Psoas muscle (tissue), 7 donors: ENCODE measurements at regions not wholly inside any gene's neighbourhood (a gene's known extent, or its start where the extent isn't known, plus 50 kb on each side); places are given as distances from the start of the nearest gene placed in this dataset.
"Not testable (repeated sequence)": the region's sequence is repeated elsewhere in the genome, so short reads cannot be mapped to it uniquely, and the experiment has no call there.

Experiments used
- ATAC-seq, 4 donors: fragments of 200-7000 bp; cut with Tn5 transposase; one replicate each; pipeline ENCODE4 v1.9.1; 2020; ENCODE audit warnings: moderate library complexity in 3 of 4, mild to moderate bottlenecking in 2 of 4
- DNase-seq, 2 donors: peaks; one replicate each; pipeline ENCODE4 v3.0.0-alpha.2; 2020
- H3K27ac ChIP-seq: fragments of 200-600 bp; one replicate; pipeline ENCODE4 v1.8.0; 2022
- H3K27me3 ChIP-seq, 3 donors: fragments of 200-600 bp in 1 of 3; one replicate each; pipeline versions ENCODE4 v1.6.1 to v1.8.0; 2013 to 2022; ENCODE audit warnings: low read length in 2 of 3, mild to moderate bottlenecking in 2 of 3, moderate library complexity in 1 of 3; ENCODE audit not compliant: insufficient read depth in 3 of 3
- H3K36me3 ChIP-seq, 2 donors: fragments of 200-600 bp in 1 of 2; one replicate each; pipeline versions ENCODE4 v1.6.1 to v1.8.0; 2013 to 2022; ENCODE audit warnings: low read depth in 1 of 2, mild to moderate bottlenecking in 1 of 2, moderate library complexity in 1 of 2; ENCODE audit not compliant: insufficient read depth in 1 of 2
- H3K4me1 ChIP-seq: fragments of 200-600 bp; one replicate; pipeline ENCODE4 v1.8.0; 2022
- H3K4me3 ChIP-seq: fragments of 200-600 bp; one replicate; pipeline ENCODE4 v1.8.0; 2022; ENCODE audit warnings: mild to moderate bottlenecking
- H3K9me3 ChIP-seq: fragments of 200-600 bp; one replicate; pipeline ENCODE4 v1.8.0; 2022
- WGBS, 3 donors: extraction: QIAGEN DNeasy Blood & Tissue Kit; methylation state at CpG; one replicate each; pipeline versions ENCODE4 v1.1.6 to v1.1.7; 2013; 5-methylcytosine and 5-hydroxymethylcytosine counted together
- intact Hi-C, 2 donors: fragments of 100-400 bp; cut with DNase I; formaldehyde crosslinking; loops; one replicate each; pipeline versions ENCODE4 v1.11.0 to v1.14.2; 2022
- TF ChIP-seq, protein P1 (sequence below): fragments of 200-600 bp; IDR thresholded peaks from one replicate; pipeline ENCODE4 v1.8.0; 2022; ENCODE audit warnings: antibody characterized with exemption
- donor health status: healthy with polysubstance abuse.
- donor health status: DM: no; HTN: no; CAD: no; lungs with moderate emphysema.
- donor health status: Bipolar disorder and iron deficiency.
- donor health status: healthy.
- donor health status: DM: yes; HTN: yes; CAD: no.
- donor health status: DM: no; HTN: no; CAD: no.
- donor health status: DM: yes; HTN: yes; CAD: no.

DNA sequence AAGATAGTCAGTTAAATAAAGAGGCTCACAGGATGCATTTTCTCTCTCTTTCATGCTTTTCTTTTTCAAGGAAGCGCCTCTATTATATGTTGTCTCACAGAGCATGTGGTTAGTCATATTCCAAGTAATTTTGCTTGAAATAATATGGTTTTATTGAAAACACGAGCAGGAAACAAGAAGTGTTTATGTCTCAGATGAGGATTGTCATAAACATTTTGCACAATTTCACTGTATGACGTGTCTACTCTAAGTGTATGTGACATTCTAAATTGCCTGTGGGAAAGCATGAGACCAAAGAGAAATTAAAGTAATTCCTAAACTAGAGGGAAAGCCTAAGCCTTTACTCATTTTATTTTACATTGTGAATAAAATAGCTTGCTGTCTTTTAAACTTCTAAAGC is 818.6 kb downstream of the EPHA3 start:
- H3K9me3 ChIP-seq, result peaks cover 4% of the 10 kb centered on the region
- H3K27ac ChIP-seq, result no peak overlapping the region
- H3K4me1 ChIP-seq, result no peaks in the 10 kb centered on the region
- no peaks in the 10 kb centered on the region for H3K36me3 ChIP-seq
- DNase-seq (no peak), ATAC-seq (no peak)
- H3K4me3 ChIP-seq, result no peak overlapping the region
- 79 to 81% (median 80%) methylated on average over 3 of the region's 3 CpGs for WGBS, 3 donors
- TF ChIP-seq, protein P1, sequence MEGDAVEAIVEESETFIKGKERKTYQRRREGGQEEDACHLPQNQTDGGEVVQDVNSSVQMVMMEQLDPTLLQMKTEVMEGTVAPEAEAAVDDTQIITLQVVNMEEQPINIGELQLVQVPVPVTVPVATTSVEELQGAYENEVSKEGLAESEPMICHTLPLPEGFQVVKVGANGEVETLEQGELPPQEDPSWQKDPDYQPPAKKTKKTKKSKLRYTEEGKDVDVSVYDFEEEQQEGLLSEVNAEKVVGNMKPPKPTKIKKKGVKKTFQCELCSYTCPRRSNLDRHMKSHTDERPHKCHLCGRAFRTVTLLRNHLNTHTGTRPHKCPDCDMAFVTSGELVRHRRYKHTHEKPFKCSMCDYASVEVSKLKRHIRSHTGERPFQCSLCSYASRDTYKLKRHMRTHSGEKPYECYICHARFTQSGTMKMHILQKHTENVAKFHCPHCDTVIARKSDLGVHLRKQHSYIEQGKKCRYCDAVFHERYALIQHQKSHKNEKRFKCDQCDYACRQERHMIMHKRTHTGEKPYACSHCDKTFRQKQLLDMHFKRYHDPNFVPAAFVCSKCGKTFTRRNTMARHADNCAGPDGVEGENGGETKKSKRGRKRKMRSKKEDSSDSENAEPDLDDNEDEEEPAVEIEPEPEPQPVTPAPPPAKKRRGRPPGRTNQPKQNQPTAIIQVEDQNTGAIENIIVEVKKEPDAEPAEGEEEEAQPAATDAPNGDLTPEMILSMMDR, result no peak
- intact Hi-C loops, result no loop called here
- H3K27me3 ChIP-seq, result no peaks in the 10 kb centered on the region

DNA sequence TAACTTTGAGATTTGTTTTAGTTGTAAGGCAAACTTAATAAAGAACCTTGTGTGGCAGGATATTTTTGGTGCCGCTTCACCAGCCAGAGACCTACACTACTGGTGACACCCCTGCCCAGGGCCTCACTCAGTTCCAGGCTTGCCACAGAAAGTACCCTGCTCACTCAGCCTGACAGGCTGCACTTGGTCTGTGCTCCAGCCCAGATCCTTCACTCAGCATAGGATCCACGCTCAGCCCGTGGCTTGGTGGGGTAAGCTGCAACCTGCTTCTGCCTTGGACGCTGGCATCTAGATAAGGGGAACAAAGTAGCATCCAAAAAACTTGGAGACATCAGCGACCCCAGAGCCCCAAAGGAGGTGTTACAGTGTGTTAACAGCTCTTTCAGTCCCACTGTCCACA is 825.5 kb downstream of the EPHA3 start:
- no peaks in the 10 kb centered on the region for H3K36me3 ChIP-seq
- H3K4me3 ChIP-seq, result no peak overlapping the region
- no peaks in the 10 kb centered on the region for H3K4me1 ChIP-seq
- TF ChIP-seq, protein P1, result no peak
- no peaks in the 10 kb centered on the region for H3K27me3 ChIP-seq
- no peak overlapping the region for H3K27ac ChIP-seq
- no peak for DNase-seq
- 86 to 88% (median 87%) methylated on average over 5 of the region's 5 CpGs for WGBS, 3 donors
- intact Hi-C loops, result no loop called here
- no peaks in the 10 kb centered on the region for H3K9me3 ChIP-seq
- no peak for ATAC-seq

DNA sequence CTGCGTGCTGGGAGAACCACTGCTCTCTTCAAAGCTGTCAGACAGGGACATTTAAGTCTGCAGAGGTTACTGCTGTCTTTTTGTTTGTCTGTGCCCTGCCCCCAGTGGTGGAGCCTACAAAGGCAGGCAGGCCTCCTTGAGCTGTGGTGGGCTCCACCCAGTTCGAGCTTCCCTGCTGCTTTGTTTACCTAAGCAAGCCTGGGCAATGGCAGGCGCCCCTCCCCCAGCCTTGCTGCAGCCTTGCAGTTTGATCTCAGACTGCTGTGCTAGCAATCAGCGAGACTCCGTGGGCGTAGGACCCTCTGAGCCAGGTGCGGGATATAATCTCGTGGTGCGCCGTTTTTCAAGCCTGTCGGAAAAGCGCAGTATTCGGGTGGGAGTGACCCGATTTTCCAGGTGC is 837.0 kb downstream of the EPHA3 start:
- H3K4me3 ChIP-seq, ATAC-seq, H3K4me1 ChIP-seq, H3K9me3 ChIP-seq, intact Hi-C loops, H3K27me3 ChIP-seq, DNase-seq, H3K27ac ChIP-seq, H3K36me3 ChIP-seq: not testable (repeated sequence)
- 84 to 95% (median 87%) methylated on average over 11 to 14 of the region's 14 CpGs for WGBS, 3 donors

DNA sequence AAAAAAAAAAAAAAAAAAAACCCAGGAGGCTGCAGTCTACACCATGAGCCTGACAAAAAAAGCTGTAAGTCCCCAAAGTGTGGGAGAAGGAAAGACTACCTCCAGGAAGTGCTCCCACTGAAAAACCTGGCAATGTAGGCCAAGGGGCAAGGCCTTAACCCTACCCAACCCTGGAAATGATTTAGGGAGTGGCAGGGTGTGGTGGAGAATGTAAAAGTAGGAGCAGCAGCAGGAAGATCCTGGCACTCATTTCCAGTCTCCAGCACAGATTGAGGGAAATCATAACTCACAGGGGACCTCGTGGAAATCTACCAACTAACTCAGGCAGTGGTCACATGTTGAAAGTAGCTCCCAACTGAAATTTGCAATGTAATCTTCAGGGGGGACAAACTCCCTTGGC is 839.5 kb downstream of the EPHA3 start:
- ATAC-seq, result no peak
- no peaks in the 10 kb centered on the region for H3K9me3 ChIP-seq
- WGBS, 3 donors, result 42 to 65% (median 45%) methylated on average over 1 of the region's 1 CpG
- H3K4me3 ChIP-seq, result no peak overlapping the region
- no peaks in the 10 kb centered on the region for H3K4me1 ChIP-seq
- no peaks in the 10 kb centered on the region for H3K27me3 ChIP-seq
- no peak for DNase-seq
- intact Hi-C loops, result no loop called here
- no peaks in the 10 kb centered on the region for H3K36me3 ChIP-seq
- H3K27ac ChIP-seq, result no peak overlapping the region
- TF ChIP-seq, protein P1, result no peak

DNA sequence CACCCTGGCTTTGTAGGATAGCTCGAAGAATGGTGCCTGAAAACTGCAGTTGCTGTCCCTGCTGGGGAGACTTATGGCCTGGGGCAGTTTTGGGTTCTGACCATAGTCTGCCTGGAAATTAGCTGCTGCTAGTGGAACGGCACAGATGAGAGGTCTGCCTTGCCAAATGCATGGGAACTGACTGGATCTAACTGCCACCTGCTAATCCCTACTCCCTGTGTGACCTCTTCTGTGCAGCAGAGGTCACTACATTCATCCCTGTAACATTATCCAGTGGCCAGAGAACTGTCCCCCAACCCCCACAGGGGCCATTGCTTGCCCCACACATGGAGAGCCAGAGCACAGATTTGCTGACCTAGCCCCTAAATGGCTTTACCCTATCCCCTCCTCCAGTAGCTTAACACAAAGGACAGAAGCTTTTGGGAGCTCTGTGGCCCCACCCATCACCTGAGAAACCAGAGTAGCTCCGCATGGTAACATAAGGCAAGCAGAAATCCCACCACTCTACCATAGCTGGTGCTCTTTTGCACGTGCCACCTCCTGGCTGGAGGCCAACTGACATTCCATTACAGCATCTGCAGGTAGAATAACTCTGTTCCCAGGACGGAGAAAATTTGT is 840.0 kb downstream of the EPHA3 start:
- TF ChIP-seq, protein P1, result no peak
- H3K9me3 ChIP-seq, result no peaks in the 10 kb centered on the region
- no peak overlapping the region for H3K27ac ChIP-seq
- H3K4me1 ChIP-seq, result no peaks in the 10 kb centered on the region
- no peaks in the 10 kb centered on the region for H3K27me3 ChIP-seq
- H3K4me3 ChIP-seq, result no peak overlapping the region
- 49 to 54% (median 51%) methylated on average over 5 of the region's 5 CpGs for WGBS, 3 donors
- DNase-seq (no peak), ATAC-seq (no peak)
- no peaks in the 10 kb centered on the region for H3K36me3 ChIP-seq
- intact Hi-C loops, result no loop called here
